Body of pancreas (tissue), 4 donors: ENCODE measurements at regions not wholly inside any gene's neighbourhood (a gene's known extent, or its start where the extent isn't known, plus 50 kb on each side); places are given as distances from the start of the nearest gene placed in this dataset.

ENCODE experiments used
- ATAC-seq: fragments of 150-250 bp; one replicate; pipeline ENCODE4 v1.9.1; 2016
- DNase-seq, 4 donors: peaks; one replicate each; pipeline ENCODE4 v3.0.0-alpha.2; 2019
- H3K27ac ChIP-seq, 4 donors: fragments of 200-600 bp; sonication (generic); 1 replicate in 3 of 4; 2 replicates in 1 of 4; pipeline versions ENCODE4 v1.5.1 to v1.6.1; 2016 to 2019; ENCODE audit warnings: mild to moderate bottlenecking in 1 of 4, mixed read lengths in 1 of 4, moderate library complexity in 1 of 4
- H3K27me3 ChIP-seq, 2 donors: fragments of 200-600 bp; sonication (generic); one replicate each; pipeline ENCODE4 v1.6.0; 2016; ENCODE audit warnings: mild to moderate bottlenecking in 1 of 2
- H3K36me3 ChIP-seq, 2 donors: fragments of 200-600 bp; sonication (generic); replicated peaks in 1 of 2; 2 replicates each; pipeline ENCODE4 v1.5.1; 2016; ENCODE audit warnings: low read depth in 2 of 2; ENCODE audit not compliant: insufficient read depth in 1 of 2
- H3K4me1 ChIP-seq: fragments of 200-600 bp; sonication (generic); one replicate; pipeline ENCODE4 v1.6.0; 2016
- H3K4me3 ChIP-seq, 2 donors: fragments of 200-600 bp; sonication (generic); 1 replicate in 1 of 2; 2 replicates in 1 of 2; pipeline ENCODE4 v1.5.1; 2016 to 2019
- H3K9me3 ChIP-seq, 3 donors: fragments of 200-600 bp; sonication (generic); 1 replicate in 2 of 3; 2 replicates in 1 of 3; pipeline ENCODE4 v1.5.1; 2016
- POLR2A ChIP-seq, 3 donors: fragments of 450-650 bp; IDR thresholded peaks; one replicate each; pipeline ENCODE4 v1.6.1; 2016; ENCODE audit warnings: antibody characterized with exemption in 3 of 3, mild to moderate bottlenecking in 2 of 3
- WGBS, 2 donors: methylation state at CpG; one replicate each; pipeline ENCODE4 v1.1.5; 2017; 5-methylcytosine and 5-hydroxymethylcytosine counted together
- intact Hi-C: fragments of 100-400 bp; cut with DNase I; formaldehyde crosslinking; loops from one replicate; pipeline ENCODE4 v1.15.1; 2023
- TF ChIP-seq, protein P1 (sequence below), 7 experiments: fragments of 450-650 bp in 4 of 7; fragments of 200-600 bp in 3 of 7; sonication (generic) in 3 of 7; IDR thresholded peaks; one replicate each; pipeline ENCODE4 v1.5.1; 2016 to 2019; ENCODE audit warnings: antibody characterized with exemption in 7 of 7

DNA sequence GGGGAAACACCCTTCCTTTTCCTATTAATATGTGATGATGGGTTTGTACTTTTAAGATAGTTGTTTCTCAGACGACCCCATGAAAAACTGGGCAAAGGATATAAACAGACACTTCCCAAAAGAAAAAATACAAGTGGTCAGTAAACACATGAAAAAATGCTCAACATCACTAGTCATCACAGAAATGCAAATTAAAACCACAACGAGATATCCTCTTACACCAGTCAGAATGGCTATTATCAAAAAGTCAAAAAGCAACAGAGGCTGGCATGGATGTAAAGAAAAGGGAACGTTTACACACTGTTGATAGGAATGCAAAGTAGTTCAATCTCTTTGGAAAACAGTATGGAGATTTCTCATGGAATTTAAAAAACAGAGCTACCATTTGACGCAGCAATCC, 111.4 kb upstream of the ZEB1 start:
- DNase-seq = no peak
- ATAC-seq = no peak
- TF ChIP-seq POLR2A (IDR thresholded peaks at IDR 0.05) = no peak
- intact Hi-C loops = no loop called here
- no peaks in the 10 kb centered on the region for H3K9me3 ChIP-seq
- H3K4me3 ChIP-seq = no peak overlapping the region
- H3K27ac ChIP-seq = no peak overlapping the region
- no peaks in the 10 kb centered on the region for H3K36me3 ChIP-seq
- no peaks in the 10 kb centered on the region for H3K27me3 ChIP-seq
- no peaks in the 10 kb centered on the region for H3K4me1 ChIP-seq
- WGBS, 2 donors = 28 to 31% methylated on average over 4 of the region's 4 CpGs

DNA sequence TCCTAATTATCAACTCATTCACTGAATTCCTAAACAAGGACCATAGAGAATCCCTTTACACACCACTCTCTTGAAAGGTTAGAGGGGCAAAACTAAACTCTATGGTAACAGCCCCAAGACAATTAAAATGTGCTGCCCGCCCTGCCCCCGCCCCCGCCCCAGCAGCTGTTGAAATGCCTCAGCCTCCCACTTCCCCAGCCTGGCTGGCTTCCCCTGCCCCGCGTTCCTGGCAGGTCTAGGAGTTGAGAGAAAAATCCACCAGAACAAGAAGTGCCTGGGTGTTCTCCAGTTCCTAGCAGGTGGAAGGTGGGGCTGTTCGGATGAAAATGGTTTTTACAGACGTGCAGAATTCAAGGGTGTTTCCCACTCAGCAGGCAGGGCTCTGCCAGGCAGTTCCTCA, 109.5 kb upstream of the ZEB1 start:
- TF ChIP-seq, protein P1, sequence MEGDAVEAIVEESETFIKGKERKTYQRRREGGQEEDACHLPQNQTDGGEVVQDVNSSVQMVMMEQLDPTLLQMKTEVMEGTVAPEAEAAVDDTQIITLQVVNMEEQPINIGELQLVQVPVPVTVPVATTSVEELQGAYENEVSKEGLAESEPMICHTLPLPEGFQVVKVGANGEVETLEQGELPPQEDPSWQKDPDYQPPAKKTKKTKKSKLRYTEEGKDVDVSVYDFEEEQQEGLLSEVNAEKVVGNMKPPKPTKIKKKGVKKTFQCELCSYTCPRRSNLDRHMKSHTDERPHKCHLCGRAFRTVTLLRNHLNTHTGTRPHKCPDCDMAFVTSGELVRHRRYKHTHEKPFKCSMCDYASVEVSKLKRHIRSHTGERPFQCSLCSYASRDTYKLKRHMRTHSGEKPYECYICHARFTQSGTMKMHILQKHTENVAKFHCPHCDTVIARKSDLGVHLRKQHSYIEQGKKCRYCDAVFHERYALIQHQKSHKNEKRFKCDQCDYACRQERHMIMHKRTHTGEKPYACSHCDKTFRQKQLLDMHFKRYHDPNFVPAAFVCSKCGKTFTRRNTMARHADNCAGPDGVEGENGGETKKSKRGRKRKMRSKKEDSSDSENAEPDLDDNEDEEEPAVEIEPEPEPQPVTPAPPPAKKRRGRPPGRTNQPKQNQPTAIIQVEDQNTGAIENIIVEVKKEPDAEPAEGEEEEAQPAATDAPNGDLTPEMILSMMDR (IDR thresholded peaks at IDR 0.05) = no peak
- no peak for TF ChIP-seq POLR2A (IDR thresholded peaks at IDR 0.05)
- Histone ChIP-seq H3K27ac (no peak overlapping the region), H3K36me3 (no peaks in the 10 kb centered on the region), H3K27me3 (no peaks in the 10 kb centered on the region), H3K9me3 (no peaks in the 10 kb centered on the region), H3K4me1 (no peaks in the 10 kb centered on the region), H3K4me3 (no peak overlapping the region)
- intact Hi-C loops = no loop called here
- WGBS, 2 donors = 66 to 81% methylated on average over 7 of the region's 7 CpGs
- ATAC-seq = no peak
- DNase-seq = no peak

DNA sequence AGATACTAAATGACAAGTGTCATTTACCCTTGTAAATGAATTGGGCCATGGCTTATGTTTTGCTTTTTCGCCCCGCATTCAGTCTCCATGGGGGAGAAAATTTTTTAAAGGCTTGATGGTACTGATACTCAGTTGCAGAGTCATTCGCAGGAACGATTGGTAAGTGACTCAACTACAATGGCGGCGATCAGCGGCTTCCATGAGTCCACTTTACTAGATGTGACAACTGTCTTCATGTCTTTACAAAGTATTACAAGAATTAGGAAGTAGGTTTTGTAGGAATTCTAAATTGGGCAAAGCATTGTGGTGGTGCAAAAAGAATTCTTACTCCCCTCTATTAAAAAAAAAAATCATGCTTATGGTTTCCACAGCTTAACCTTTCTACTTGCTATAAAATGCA, 108.8 kb upstream of the ZEB1 start:
- Histone ChIP-seq H3K9me3 (no peaks in the 10 kb centered on the region), H3K27ac (no peak overlapping the region), H3K4me3 (no peak overlapping the region), H3K27me3 (no peaks in the 10 kb centered on the region), H3K36me3 (no peaks in the 10 kb centered on the region), H3K4me1 (no peaks in the 10 kb centered on the region)
- intact Hi-C loops = no loop called here
- TF ChIP-seq, protein P1 (IDR thresholded peaks at IDR 0.05) = no peak
- no peak for TF ChIP-seq POLR2A (IDR thresholded peaks at IDR 0.05)
- DNase-seq (no peak), ATAC-seq (no peak)
- 87 to 89% methylated on average over 7 of the region's 7 CpGs for whole genome bisulfite sequencing, 2 donors

DNA sequence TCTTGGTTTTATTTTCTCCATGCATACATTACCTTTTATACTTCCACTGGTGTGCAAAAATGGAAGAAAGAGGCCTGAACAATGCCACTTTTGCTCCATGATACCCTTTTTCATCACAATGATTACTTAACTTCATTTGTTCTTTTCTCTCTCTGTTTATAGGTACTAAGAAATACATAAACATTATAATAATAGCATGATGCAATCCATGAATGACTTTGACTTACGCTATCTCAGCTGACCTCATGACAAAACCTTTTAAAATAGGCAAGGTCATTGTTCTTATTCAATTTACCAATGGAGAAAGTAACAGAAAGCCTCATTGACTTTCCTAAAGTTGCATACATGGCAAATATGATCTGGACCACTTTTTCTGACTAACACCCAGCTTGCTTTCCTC, 105.1 kb upstream of the ZEB1 start:
- H3K27me3 ChIP-seq = no peaks in the 10 kb centered on the region
- no peak overlapping the region for H3K4me3 ChIP-seq
- H3K27ac ChIP-seq = no peak overlapping the region
- no peak for TF ChIP-seq POLR2A (IDR thresholded peaks at IDR 0.05)
- TF ChIP-seq, protein P1 (IDR thresholded peaks at IDR 0.05) = no peak
- WGBS, 2 donors = 87 to 95% methylated on average over 1 of the region's 1 CpG
- intact Hi-C loops = no loop called here
- H3K9me3 ChIP-seq = no peaks in the 10 kb centered on the region
- H3K36me3 ChIP-seq = no peaks in the 10 kb centered on the region
- ATAC-seq = no peak
- no peak for DNase-seq
- no peaks in the 10 kb centered on the region for H3K4me1 ChIP-seq

DNA sequence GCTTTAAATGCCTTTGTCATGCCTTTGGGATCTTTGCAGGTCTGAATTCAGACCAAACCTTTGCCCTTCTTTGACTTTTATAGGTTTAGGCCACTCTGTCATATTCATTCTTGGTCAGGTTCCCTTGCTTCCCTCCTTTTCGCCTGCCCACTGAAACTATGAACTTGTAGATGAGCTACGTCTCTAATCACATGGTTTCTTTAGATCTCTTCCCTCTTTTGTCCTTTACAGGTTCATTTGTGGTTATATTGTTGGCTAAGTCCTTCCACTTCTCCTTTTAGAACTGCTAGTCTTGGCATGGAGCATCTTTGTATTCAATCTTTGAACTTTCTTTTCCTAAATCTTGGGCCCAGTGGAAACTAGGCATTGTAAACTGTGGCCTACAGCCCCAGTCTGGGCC, 104.0 kb upstream of the ZEB1 start:
- no peaks in the 10 kb centered on the region for H3K36me3 ChIP-seq
- WGBS, 2 donors = 85 to 92% methylated on average over 2 of the region's 2 CpGs
- intact Hi-C loops = no loop called here
- H3K9me3 ChIP-seq = no peaks in the 10 kb centered on the region
- DNase-seq (no peak), ATAC-seq (no peak)
- H3K4me3 ChIP-seq = no peak overlapping the region
- H3K27me3 ChIP-seq = no peaks in the 10 kb centered on the region
- no peak overlapping the region for H3K27ac ChIP-seq
- no peak for TF ChIP-seq POLR2A (IDR thresholded peaks at IDR 0.05)
- TF ChIP-seq, protein P1 (IDR thresholded peaks at IDR 0.05) = no peak
- H3K4me1 ChIP-seq = no peaks in the 10 kb centered on the region
